Hepatocyte (in vitro differentiated cells): ENCODE measurements at regions not wholly inside any gene's neighbourhood (a gene's known extent, or its start where the extent isn't known, plus 50 kb on each side); places are given as distances from the start of the nearest gene placed in this dataset.

Experiments used
- EZH2 ChIP-seq: fragments of 200-600 bp; sonication (generic); IDR thresholded peaks from 2 replicates; pipeline ENCODE4 v1.6.1; 2016; ENCODE audit warnings: antibody characterized with exemption, mild to moderate bottlenecking, borderline replicate concordance
- TF ChIP-seq, protein P1 (sequence below): fragments of 200-600 bp; sonication (generic); IDR thresholded peaks from 2 replicates; pipeline ENCODE4 v1.5.1; 2016; ENCODE audit warnings: antibody characterized with exemption, mild to moderate bottlenecking; ENCODE audit not compliant: poor library complexity

DNA sequence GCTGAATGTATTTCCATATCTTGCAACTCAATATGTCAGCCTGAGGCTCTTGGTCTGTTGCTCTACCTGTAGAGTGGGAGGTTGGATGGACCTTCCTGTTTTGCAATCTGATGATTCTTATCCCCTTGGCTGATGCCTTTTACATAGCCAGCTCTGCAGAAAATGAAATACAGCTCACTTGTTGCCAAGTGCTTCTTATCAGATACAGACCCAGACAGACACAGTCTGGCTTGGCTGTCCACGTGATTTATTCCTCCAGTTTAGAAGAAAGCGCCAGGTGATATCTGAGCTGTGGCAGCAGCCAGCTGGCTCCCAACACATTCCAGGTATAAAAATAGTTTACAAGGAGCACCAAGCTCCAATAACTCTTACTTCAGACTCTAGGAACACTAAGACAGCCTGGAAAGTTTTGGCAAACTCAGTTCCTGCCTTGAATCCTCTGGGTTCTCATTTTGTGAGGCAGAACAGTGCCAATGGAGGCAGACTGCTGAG is 479.2 kb upstream of the USP24 start:
- TF ChIP-seq EZH2 = no peak
- TF ChIP-seq, protein P1, sequence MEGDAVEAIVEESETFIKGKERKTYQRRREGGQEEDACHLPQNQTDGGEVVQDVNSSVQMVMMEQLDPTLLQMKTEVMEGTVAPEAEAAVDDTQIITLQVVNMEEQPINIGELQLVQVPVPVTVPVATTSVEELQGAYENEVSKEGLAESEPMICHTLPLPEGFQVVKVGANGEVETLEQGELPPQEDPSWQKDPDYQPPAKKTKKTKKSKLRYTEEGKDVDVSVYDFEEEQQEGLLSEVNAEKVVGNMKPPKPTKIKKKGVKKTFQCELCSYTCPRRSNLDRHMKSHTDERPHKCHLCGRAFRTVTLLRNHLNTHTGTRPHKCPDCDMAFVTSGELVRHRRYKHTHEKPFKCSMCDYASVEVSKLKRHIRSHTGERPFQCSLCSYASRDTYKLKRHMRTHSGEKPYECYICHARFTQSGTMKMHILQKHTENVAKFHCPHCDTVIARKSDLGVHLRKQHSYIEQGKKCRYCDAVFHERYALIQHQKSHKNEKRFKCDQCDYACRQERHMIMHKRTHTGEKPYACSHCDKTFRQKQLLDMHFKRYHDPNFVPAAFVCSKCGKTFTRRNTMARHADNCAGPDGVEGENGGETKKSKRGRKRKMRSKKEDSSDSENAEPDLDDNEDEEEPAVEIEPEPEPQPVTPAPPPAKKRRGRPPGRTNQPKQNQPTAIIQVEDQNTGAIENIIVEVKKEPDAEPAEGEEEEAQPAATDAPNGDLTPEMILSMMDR = no peak
